ENCODE measurements at regions not wholly inside any gene's neighbourhood (a gene's known extent, or its start where the extent isn't known, plus 50 kb on each side); places are given as distances from the start of the nearest gene placed in this dataset.
"Not testable (repeated sequence)": the region's sequence is repeated elsewhere in the genome, so short reads cannot be mapped to it uniquely, and the experiment has no call there.

- no peak for DNase-seq
Observed at GRCh38 chr7:51644216-51644615, 327.6 kb upstream of the COBL start.

- DNase-seq = no peak
Observed at GRCh38 chr7:51640841-51641240, 324.2 kb upstream of the COBL start.

GRCh38 chr7:51639661-51640334, 323.2 kb upstream of the COBL start:
- no peak for DNase-seq

- DNase-seq = no peak
Observed at GRCh38 chr7:51636503-51636902, 319.9 kb upstream of the COBL start.

- no peak for DNase-seq
Observed at GRCh38 chr7:51635775-51636174, 319.2 kb upstream of the COBL start.

GRCh38 chr7:51634538-51634937, 317.9 kb upstream of the COBL start:
- no peak for DNase-seq

- no peak for DNase-seq
Observed at GRCh38 chr7:51634025-51634424, 317.4 kb upstream of the COBL start.

GRCh38 chr7:51633596-51633995, 317.0 kb upstream of the COBL start:
- DNase-seq = no peak

GRCh38 chr7:51633006-51633405, 316.4 kb upstream of the COBL start:
- no peak for DNase-seq

GRCh38 chr7:51630933-51631332, 314.3 kb upstream of the COBL start:
- no peak for DNase-seq

GRCh38 chr7:51629206-51629605, 312.6 kb upstream of the COBL start:
- DNase-seq = no peak

GRCh38 chr7:51621956-51622355, 305.3 kb upstream of the COBL start:
- DNase-seq = no peak

GRCh38 chr7:51620706-51621105, 304.1 kb upstream of the COBL start:
- no peak for DNase-seq

GRCh38 chr7:51619880-51620279, 303.3 kb upstream of the COBL start:
- no peak for DNase-seq

GRCh38 chr7:51617686-51618085, 301.1 kb upstream of the COBL start:
- no peak for DNase-seq

GRCh38 chr7:51613911-51614357, 297.3 kb upstream of the COBL start:
- DNase-seq = no peak

GRCh38 chr7:51611937-51612336, 295.3 kb upstream of the COBL start:
- no peak for DNase-seq

GRCh38 chr7:51607447-51607846, 290.8 kb upstream of the COBL start:
- DNase-seq = no peak

GRCh38 chr7:51606601-51607154, 290.1 kb upstream of the COBL start:
- no peak for DNase-seq

GRCh38 chr7:51602376-51602775, 285.8 kb upstream of the COBL start:
- no peak for DNase-seq

GRCh38 chr7:51601461-51601860, 284.9 kb upstream of the COBL start:
- no peak for DNase-seq

- DNase-seq = not testable (repeated sequence)
Observed at GRCh38 chr7:51599935-51600334, 283.3 kb upstream of the COBL start.

- no peak for DNase-seq
Observed at GRCh38 chr7:51593628-51594027, 277.0 kb upstream of the COBL start.

GRCh38 chr7:51592842-51593599, 276.4 kb upstream of the COBL start:
- DNase-seq = no peak

Data from T-helper 2 cell (primary cell).